GM13977 (cell line): ENCODE measurements at regions not wholly inside any gene's neighbourhood (a gene's known extent, or its start where the extent isn't known, plus 50 kb on each side); places are given as distances from the start of the nearest gene placed in this dataset.

Source experiments
- DNase-seq: peaks from one replicate; pipeline ENCODE4 v3.0.0; 2012; ENCODE audit warnings: low spot score
- in situ Hi-C: fragments of 300-500 bp; cut with MboI; formaldehyde crosslinking; loops from one replicate; pipeline ENCODE4 v1.12.0; 2022; ENCODE audit warnings: low sequenced_read_pairs, low pct_unique_long_range_greater_than_20kb, mixed read lengths, inconsistent platforms; ENCODE audit not compliant: unreplicated experiment
- TF ChIP-seq, protein P1 (sequence below): IDR thresholded peaks from 2 replicates; pipeline ENCODE4 v1.5.1; 2012; ENCODE audit warnings: mild to moderate bottlenecking, control low read depth; ENCODE audit not compliant: insufficient read depth; ENCODE audit errors: extremely low read depth, missing control alignments

DNA sequence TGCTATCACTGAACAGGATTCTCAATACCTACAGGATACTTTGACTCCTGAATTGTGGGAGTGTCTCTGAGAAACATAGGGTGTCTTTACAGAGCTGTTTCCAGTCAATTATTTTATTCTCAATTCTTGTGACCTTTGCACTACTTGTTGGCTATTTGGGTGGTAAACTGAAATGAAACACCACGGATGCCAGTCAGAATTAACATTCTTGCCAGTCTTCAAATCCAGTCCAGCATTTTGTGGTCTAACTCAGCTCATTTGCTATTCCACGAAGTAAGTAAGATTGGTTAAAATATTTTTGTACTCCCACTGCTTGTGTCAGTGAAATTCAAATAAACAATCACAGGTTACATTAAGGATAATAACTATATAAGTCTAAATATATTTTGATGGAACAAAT is 197.9 kb downstream of the ANKRD50 start:
- TF ChIP-seq, protein P1, sequence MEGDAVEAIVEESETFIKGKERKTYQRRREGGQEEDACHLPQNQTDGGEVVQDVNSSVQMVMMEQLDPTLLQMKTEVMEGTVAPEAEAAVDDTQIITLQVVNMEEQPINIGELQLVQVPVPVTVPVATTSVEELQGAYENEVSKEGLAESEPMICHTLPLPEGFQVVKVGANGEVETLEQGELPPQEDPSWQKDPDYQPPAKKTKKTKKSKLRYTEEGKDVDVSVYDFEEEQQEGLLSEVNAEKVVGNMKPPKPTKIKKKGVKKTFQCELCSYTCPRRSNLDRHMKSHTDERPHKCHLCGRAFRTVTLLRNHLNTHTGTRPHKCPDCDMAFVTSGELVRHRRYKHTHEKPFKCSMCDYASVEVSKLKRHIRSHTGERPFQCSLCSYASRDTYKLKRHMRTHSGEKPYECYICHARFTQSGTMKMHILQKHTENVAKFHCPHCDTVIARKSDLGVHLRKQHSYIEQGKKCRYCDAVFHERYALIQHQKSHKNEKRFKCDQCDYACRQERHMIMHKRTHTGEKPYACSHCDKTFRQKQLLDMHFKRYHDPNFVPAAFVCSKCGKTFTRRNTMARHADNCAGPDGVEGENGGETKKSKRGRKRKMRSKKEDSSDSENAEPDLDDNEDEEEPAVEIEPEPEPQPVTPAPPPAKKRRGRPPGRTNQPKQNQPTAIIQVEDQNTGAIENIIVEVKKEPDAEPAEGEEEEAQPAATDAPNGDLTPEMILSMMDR = no peak
- in situ Hi-C loops = no loop called here
- DNase-seq = no peak

DNA sequence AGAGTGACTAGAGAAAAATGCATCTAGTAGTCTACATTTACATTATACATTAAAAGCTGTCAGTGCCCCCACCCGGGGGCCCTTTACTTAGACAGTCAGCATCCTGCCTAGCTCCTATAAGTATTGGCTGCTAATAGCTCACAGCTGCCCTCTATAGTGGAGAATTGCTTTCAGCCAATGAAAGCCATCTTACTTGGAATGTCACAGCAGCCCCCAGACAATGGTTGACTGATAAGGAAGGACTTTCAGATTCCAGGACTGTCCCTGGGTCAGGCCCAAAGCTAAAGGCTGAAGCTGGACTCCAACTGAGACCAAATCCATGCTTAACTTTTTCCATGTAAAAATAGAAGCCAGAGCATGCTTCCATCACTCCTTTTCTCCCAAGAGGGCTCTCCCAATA is 196.9 kb downstream of the ANKRD50 start:
- TF ChIP-seq, protein P1 = no peak
- in situ Hi-C loops = no loop called here
- no peak for DNase-seq

DNA sequence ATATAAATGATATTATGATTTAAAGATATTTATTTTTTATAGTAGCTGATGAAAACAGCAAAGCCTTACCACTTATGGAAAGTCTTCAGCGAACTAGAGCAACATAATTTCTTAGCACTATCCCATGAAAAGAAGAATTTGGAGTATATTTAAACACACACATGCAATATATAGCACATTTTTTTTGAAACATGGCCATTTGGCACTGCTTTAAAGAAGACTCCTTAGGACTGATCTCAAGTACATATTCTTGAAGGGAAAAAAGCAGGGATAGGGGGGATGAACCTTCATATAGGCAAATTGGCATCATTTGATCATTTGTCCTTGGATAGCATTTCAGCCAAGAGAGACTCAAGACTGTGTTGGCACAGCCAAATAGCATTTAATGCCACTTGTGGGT is 193.3 kb downstream of the ANKRD50 start:
- in situ Hi-C loops = no loop called here
- DNase-seq = no peak
- TF ChIP-seq, protein P1 = no peak

DNA sequence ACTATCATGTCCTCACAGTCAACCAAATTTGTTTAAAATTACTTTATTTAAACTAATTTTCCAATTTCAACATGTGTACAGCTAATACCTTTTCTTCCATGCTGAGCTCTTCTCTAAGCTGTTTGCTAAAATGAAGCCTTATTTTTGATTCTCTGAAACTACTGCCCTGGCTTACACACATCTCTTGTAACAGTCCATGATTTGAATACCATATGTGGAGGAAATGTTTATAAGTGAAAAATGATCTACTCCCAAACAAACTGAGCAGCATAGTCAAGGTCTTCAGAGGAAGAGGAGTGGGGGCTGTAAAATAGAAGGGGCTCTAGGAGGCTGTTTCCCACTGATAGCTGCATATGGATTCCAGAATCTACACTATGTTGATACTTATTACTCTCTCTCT is 188.7 kb downstream of the ANKRD50 start:
- in situ Hi-C loops = no loop called here
- TF ChIP-seq, protein P1 = no peak
- DNase-seq = no peak

DNA sequence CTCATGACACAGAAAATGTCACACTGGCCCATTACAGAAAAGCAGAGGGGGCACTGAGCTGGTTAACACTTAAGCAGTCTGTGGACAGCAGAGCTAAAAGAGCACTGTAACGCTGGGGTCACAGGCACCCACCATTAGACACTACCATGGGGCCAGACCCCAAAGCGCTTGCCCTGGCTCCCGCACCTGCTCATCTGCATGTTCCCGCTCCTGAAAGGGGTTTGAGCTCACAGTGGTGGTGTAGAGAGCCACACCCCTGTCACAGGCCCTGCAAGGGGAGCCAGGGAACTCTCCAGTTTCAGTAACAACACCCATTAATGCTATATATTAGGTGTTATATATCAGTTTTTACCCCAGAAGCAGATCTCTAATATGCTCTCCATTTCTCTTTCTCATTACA is 187.0 kb downstream of the ANKRD50 start:
- TF ChIP-seq, protein P1 = no peak
- no peak for DNase-seq
- in situ Hi-C loops = no loop called here

DNA sequence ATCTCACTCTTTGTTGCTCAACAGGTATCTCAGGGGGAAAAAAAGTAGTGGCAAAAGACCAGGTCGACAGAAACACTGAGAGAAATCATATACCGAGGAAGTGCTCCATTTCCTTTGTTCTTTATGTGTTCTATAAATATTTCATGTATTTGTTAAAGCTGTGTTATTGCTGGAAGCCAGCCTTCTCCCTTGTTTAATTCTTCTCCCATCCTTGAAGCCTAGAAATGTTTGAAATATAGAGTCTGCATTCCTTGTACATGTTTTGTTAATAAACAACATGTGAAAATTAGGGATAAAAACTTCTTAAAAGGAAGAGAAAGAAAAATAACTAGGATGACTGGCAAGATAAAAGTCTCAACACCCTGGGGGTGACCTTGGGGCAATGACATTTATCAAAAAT is 186.2 kb downstream of the ANKRD50 start:
- in situ Hi-C loops = no loop called here
- DNase-seq = no peak
- TF ChIP-seq, protein P1 = no peak

DNA sequence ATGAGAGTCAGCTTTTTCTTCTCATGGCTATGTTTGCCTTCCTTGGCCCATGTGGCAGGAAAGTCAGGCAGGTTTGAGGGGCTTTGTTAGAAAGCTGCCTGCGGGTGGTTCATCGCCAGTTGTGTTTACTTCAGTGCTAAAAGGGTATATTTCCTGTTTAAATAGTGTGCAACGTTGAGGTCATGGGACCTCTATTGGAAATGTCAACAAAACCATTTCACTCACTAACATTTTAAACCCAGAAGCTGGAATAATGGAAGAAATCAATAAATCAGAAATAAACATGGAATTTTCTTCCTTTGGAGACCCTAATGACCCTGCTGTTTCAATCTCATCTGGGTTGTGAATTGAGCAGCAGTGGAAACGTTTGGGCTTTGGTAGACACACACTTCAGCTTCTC is 185.8 kb downstream of the ANKRD50 start:
- TF ChIP-seq, protein P1 = no peak
- DNase-seq = no peak
- in situ Hi-C loops = no loop called here
